PFSK-1 (cell line): ENCODE measurements at regions not wholly inside any gene's neighbourhood (a gene's known extent, or its start where the extent isn't known, plus 50 kb on each side); places are given as distances from the start of the nearest gene placed in this dataset.

Experiments used
- POLR2AphosphoS5 ChIP-seq: IDR thresholded peaks from 2 replicates; pipeline ENCODE4 v1.6.1; 2012; ENCODE audit warnings: low read depth, mild to moderate bottlenecking, control low read depth, low read length, moderate library complexity
- TAF1 ChIP-seq: IDR thresholded peaks from 2 replicates; pipeline ENCODE4 v1.6.1; 2012; ENCODE audit warnings: low read length, control low read depth, borderline replicate concordance; ENCODE audit not compliant: insufficient read depth
- TF ChIP-seq, protein P1 (sequence below), 2 experiments: IDR thresholded peaks; 2 replicates each; pipeline versions ENCODE4 v1.6.1 to v1.8.0; 2011 to 2012; ENCODE audit warnings: low read depth in 2 of 2, low read length in 2 of 2, control low read depth in 1 of 2, inconsistent platforms in 1 of 2, mild to moderate bottlenecking in 1 of 2, moderate library complexity in 1 of 2; ENCODE audit not compliant: insufficient read depth in 1 of 2

DNA sequence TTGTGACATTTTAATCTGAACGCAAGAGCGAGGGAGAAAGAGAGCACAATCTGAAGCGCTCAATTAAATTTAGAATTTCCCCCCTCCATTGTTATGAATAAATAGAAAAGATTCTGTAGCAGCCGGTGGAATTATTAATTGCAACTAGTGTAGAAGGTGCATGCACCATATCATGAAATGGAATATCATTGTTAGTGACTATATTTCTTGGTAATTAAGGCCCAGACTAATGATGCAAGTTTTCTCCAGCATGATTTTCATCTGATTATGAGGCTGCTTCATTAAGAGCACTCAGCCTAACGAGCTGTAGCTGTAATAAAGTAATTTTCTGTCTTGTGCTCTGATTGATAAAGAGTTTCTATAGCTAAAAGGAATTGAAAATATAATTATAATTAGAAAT is 432.2 kb upstream of the SPRED2 start:
- TF ChIP-seq TAF1 = no peak
- TF ChIP-seq POLR2AphosphoS5 = no peak
- TF ChIP-seq, protein P1, sequence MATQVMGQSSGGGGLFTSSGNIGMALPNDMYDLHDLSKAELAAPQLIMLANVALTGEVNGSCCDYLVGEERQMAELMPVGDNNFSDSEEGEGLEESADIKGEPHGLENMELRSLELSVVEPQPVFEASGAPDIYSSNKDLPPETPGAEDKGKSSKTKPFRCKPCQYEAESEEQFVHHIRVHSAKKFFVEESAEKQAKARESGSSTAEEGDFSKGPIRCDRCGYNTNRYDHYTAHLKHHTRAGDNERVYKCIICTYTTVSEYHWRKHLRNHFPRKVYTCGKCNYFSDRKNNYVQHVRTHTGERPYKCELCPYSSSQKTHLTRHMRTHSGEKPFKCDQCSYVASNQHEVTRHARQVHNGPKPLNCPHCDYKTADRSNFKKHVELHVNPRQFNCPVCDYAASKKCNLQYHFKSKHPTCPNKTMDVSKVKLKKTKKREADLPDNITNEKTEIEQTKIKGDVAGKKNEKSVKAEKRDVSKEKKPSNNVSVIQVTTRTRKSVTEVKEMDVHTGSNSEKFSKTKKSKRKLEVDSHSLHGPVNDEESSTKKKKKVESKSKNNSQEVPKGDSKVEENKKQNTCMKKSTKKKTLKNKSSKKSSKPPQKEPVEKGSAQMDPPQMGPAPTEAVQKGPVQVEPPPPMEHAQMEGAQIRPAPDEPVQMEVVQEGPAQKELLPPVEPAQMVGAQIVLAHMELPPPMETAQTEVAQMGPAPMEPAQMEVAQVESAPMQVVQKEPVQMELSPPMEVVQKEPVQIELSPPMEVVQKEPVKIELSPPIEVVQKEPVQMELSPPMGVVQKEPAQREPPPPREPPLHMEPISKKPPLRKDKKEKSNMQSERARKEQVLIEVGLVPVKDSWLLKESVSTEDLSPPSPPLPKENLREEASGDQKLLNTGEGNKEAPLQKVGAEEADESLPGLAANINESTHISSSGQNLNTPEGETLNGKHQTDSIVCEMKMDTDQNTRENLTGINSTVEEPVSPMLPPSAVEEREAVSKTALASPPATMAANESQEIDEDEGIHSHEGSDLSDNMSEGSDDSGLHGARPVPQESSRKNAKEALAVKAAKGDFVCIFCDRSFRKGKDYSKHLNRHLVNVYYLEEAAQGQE (IDR thresholded peaks at IDR 0.05; ENCODE audit: insufficient read depth in 1 of 2, low read depth in 2 of 2, low read length in 2 of 2) = no peak
